CD1c-positive myeloid dendritic cell (primary cell): ENCODE measurements at regions not wholly inside any gene's neighbourhood (a gene's known extent, or its start where the extent isn't known, plus 50 kb on each side); places are given as distances from the start of the nearest gene placed in this dataset.

Experiments used
- DNase-seq: peaks from one replicate; pipeline ENCODE4 v3.0.0-alpha.2; 2016; ENCODE audit errors: extremely low spot score

DNA sequence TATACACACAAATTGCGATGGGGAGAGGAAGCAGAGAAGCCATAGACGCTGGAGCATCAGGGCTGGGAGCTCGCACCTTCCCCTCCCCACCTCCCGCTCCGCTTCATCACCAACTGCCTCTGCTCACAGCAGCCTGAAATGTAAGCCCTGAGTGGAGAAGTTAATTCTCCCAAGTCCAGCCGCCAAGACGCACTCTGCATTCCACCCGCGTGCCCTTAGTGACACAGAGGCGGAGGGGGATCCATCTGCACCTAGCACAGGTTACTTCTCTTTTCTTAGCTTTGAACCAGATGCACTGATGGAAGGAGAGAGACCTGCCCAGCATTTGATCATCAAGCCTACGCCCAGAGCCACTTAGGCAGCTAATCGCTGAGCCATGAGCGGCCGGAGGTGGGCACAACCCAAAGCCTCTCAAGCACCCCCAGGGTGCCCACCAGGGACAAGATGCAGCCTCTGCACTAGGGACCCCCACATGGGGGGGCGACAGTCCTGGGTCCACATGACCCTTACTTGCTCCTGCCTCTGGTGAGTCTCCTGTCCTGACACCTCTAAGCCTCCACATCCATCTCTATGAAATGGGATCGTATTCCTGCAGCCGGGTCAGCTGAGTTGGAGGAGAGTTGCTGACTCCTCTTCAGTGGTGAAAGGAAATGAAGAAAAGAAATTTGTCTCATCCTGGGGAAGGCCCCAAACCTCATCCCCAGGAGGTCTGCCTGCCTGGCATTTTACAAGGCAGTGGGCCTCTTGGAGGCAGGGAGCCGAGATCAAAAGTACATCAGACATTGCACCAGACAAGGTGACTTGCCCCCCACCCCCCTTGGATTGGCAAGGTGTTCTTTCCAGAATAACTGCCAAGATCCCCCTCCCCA lies 316.2 kb downstream of the MATN1 start:
- DNase-seq = no peak

- DNase-seq = no peak
Measured at GRCh38 chr1:30405631-30406212, 317.7 kb downstream of the MATN1 start.

GRCh38 chr1:30405081-30405480 lies 318.3 kb downstream of the MATN1 start:
- no peak for DNase-seq

- DNase-seq = no peak
Measured at GRCh38 chr1:30404341-30404740, 319.0 kb downstream of the MATN1 start.

DNA sequence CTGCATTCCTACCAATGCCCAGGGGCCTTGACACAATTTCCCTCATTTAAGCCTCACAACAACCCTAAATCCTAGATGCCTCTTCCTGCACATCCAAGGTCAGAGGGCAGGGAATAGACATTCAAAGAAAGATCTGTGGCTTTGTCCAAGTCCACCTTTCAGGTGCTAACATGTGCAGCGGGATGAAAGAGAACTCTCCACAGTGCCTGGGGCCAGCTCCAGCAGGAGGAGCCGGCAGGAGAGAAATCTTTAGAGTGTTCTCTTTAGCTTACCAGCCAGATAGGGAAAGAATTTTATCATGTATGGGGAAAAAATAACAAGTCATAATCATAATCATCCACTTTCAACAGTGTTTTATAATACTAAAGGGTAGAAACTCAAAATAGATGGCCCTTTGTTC lies 319.7 kb downstream of the MATN1 start:
- no peak for DNase-seq

- DNase-seq = no peak
Measured at GRCh38 chr1:30403061-30403645, 320.2 kb downstream of the MATN1 start.

DNA sequence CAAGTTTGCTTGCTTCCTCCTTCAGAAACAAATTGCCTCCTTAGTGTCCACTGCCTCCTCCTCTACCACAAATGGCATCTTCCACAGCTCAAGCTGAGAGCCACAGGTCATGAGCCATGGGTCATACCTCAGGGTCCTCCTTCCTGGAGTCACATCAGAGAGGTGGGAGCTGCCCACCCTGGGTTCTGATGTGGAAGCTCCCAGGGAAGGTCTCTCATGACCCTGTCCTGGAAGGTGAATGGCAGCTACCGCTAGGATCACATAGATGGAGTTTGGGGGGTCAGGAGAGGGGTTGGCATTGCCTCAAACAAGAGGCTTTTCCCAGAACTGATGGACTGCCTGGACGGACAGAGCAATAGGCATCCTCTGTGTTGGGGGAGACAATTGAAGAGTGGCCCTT lies 321.4 kb downstream of the MATN1 start:
- DNase-seq = no peak

DNA sequence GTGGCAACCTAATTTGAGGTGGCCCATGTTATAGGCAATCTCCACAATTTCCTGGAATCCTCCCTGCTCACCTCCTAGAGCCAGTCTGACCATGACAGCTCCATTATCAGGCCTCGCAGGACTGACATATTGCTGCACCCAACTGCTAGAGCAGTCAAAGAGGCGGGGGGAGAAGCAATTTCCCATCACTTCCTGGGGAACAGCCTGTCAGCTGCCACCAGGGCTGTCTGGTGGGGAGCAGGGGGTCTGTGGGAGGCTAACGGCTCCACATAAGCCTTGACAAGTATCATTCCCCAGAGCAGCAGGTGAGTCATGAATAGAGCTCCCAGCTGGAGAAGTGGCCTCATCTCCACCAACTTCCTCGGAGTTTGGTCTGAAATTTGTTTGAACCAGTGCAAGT lies 322.9 kb downstream of the MATN1 start:
- no peak for DNase-seq

DNA sequence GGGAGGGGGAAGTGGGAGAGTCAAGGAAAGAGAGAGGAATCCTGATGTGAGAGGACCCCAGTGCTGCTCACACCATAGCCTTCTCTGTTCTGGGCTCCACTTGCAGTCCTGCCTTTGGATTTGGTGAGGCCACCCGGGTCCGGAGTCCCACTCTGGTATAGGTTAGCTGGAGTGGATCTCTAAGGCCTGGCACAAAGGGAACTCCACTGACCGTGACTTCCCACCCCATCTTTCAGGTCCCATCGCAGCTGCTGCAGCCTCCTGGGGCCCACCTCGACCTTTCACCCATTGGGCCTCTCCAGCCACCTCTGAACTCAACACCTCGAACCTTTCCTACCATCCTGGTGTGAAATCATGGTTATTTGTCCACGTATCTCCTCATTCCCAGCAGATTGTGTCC lies 324.4 kb downstream of the MATN1 start:
- DNase-seq = no peak

DNA sequence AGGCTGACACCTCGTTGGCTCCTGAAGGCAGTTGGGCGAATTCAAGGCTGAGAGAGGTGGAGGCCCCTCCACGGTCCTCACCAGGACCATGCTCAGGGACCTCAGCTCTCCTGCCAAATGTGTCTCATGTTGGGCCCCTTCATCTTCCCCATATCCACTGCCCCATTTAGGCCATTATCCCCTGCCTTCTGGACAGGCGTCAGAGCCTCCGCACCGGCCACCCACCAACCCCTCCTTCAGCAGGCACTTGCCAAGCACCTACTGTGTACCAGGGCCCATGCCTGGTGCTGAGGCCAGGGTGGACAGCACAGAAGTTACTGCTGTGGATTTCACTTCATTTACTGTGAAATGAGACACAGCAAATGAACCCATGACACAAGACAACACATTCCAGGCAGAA lies 325.8 kb downstream of the MATN1 start:
- no peak for DNase-seq

DNA sequence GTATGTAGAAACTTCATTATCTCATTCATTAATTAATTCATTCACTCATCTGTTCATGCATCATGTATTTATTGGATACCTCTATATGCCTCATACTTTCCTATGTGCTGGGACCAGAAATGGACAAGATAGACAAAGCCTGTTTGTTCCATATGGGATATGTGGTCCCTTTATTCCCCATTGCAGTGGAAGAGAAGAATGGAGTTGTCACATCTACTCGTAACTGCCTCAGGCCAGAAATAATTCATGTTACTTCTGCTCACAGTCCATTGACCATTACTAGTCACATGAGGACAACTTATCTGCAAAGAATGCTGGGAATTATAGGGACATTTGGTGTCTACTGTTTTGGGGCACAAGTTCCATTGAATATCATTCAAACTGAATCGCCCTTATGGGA lies 327.8 kb downstream of the MATN1 start:
- DNase-seq = no peak

DNA sequence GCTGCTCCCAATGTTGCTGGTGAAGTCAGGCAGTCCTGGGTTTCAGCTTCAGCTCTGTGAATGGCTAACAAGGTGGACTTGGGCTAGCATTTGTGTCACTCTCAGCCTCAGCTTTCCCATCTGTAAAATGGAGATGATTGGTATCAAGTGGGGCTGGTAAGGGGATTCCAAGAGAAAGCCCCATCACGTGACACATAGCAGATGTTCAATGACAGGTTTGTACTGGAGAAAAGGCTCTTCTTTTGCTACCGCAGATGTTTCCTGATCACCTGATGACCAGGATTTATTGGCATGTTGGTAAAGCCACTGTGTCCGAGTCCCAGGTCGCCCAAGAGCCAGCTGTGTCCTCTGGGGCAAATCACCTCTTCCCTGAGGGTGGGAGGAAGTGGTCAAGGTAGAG lies 335.0 kb downstream of the MATN1 start:
- DNase-seq = no peak

- no peak for DNase-seq
Measured at GRCh38 chr1:30386156-30386926, 337.0 kb downstream of the MATN1 start.

- DNase-seq = no peak
Measured at GRCh38 chr1:30385246-30385995, 338.0 kb downstream of the MATN1 start.

- DNase-seq = no peak
Measured at GRCh38 chr1:30384286-30385245, 338.8 kb downstream of the MATN1 start.

DNA sequence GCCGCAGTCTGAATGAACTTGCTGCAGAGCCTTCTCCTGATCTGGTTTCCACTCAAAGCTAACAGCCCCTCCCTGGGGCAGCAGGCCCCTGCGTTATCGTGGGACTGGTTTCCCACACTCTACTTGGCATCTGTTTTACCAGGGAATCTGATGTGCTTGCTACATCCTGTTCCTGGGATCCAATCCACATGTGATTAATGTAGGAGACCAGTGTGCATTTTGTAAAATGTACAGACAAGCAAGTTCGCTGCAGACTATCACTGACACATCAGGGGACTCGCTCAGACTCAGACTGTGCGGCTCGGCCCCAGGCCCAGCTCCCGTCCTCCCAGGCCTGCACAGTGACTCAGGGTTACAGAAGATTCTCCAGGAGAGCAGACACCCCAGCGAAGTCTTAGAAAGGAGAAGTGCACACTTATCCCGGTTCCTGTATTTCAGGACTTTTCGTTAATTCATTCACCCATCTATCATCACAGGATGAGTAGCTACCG lies 340.1 kb downstream of the MATN1 start:
- DNase-seq = no peak

GRCh38 chr1:30382496-30382895 lies 340.9 kb downstream of the MATN1 start:
- DNase-seq = no peak

DNA sequence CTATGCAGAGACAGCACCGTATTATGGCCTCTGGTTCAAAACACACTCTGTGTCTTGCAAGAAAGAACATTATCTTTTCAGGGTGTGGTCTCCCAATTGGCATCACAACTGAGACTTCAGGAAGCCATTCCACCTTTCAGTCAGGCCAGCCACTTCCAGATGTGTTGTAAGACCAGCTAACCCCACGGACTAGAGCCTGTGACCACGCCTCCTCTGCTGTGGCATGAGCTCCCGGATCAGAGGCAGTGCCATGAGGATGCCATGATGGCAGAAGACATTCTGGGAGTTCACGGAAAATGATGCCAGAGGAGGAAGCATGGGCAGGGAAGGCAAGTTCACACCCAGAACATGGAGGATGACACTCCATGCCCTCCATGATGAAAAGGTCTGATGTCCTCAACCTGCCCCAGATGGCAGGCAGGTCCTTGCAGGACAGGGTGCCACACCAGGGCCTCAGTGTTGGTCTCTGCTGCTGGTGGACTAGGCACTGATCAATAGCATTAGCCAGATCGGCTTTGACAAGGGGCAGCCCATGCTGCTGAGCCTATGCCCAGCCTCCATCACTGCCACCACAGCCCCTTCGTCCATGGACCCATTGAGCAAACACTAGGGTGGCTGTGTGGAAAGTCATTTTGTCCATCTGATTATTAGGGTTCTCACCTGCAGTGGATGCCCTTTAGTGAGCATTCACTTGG lies 341.6 kb downstream of the MATN1 start:
- no peak for DNase-seq

DNA sequence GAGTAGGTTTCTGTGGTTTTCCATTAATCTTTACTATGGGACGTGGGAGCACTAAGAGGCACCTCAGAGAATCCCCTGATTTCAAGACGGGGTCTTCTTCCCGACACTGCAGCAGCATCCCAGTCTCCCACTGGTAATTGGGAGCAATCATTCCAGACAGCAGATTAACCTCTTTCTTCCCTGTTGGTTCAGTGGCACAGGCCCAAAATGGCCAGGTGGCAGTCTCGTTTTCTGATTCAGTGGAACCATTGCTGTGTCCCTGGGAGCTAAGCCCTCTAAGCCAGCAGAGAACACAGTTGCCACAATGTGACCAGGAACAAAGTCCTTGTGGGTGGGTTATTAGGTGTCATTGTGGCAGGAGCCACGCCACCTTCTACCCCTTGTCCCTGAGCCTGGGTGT lies 342.1 kb downstream of the MATN1 start:
- no peak for DNase-seq

GRCh38 chr1:30380625-30380984 lies 342.8 kb downstream of the MATN1 start:
- DNase-seq = no peak
